ENCODE measurements at regions not wholly inside any gene's neighbourhood (a gene's known extent, or its start where the extent isn't known, plus 50 kb on each side); places are given as distances from the start of the nearest gene placed in this dataset.

DNA sequence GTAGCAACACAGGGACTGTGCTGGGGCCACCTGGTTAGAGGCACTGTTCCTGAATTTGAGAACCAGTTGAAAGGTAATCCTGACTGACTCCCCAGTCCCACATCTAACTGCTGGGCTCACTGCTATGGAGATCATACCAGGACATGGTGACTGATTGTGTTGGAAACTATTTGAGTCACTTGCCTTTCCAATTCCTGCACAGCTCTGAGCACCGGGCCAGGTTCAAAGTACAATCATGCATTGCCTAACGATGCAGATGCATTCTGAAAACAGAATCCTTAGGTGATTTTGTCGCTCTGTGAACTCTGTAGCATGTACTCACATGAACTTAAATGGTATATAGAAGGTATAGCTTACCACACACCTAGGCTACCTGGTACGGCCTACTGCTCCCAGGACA, 215.3 kb downstream of the BMP7 start:
- intact Hi-C loops (cut with DNase I), result no loop called here
- TF ChIP-seq, protein P1, sequence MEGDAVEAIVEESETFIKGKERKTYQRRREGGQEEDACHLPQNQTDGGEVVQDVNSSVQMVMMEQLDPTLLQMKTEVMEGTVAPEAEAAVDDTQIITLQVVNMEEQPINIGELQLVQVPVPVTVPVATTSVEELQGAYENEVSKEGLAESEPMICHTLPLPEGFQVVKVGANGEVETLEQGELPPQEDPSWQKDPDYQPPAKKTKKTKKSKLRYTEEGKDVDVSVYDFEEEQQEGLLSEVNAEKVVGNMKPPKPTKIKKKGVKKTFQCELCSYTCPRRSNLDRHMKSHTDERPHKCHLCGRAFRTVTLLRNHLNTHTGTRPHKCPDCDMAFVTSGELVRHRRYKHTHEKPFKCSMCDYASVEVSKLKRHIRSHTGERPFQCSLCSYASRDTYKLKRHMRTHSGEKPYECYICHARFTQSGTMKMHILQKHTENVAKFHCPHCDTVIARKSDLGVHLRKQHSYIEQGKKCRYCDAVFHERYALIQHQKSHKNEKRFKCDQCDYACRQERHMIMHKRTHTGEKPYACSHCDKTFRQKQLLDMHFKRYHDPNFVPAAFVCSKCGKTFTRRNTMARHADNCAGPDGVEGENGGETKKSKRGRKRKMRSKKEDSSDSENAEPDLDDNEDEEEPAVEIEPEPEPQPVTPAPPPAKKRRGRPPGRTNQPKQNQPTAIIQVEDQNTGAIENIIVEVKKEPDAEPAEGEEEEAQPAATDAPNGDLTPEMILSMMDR (IDR thresholded peaks at IDR 0.05; ENCODE audit: borderline replicate concordance, extremely low read depth, insufficient read depth), result no peak
- no peak for DNase-seq

DNA sequence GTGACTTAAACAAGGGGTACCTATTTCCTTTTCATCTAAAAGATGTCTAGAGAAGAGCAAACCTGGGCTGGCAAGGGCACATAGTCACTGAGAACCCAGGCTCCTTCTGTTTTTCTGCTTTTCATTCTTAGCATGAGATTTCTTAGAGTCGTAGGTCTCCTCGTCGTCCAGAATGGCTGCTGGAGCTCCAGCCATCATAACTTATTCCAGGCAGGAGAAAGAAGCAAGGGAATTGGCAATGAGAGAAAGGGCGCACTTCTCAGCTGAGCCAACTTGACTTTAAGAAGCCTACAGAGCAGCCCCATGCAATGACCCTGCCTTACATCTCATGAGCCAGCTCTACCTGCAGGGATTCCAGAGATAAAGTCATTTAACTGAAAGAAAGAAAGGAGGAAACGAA, 213.4 kb downstream of the BMP7 start:
- FAIRE-seq, result no peak
- intact Hi-C loops (cut with DNase I), result no loop called here
- H3K36me3 ChIP-seq (ENCODE audit: control insufficient read depth in 2 of 3, insufficient read depth in 3 of 3, low read length in 3 of 3), result no peaks in the 10 kb centered on the region
- H3K4me1 ChIP-seq (ENCODE audit: control insufficient read depth in 2 of 3, insufficient read depth in 2 of 3, low read depth in 1 of 3, low read length in 3 of 3), result no peaks in the 10 kb centered on the region
- no peak overlapping the region for H3K9ac ChIP-seq (ENCODE audit: low read length in 3 of 3)
- no peaks in the 10 kb centered on the region for H3K27me3 ChIP-seq (ENCODE audit: control insufficient read depth, insufficient read depth, low read length)
- H3K27ac ChIP-seq (ENCODE audit: low read depth in 2 of 2, low read length in 2 of 2), result no peak overlapping the region
- TF ChIP-seq, protein P1 (IDR thresholded peaks at IDR 0.05; ENCODE audit: borderline replicate concordance, extremely low read depth, insufficient read depth), result no peak
- H3K4me3 ChIP-seq (ENCODE audit: low read length in 3 of 3), result no peak overlapping the region
- no peak for DNase-seq
- H3K9me3 ChIP-seq (ENCODE audit: control insufficient read depth in 2 of 3, insufficient read depth in 1 of 3, low read length in 3 of 3), result peaks cover 0 to 4% (median 0%) of the 10 kb centered on the region in 3 donors

More for the DNA sequence above, 215.3 kb downstream of the BMP7 start:
- no peak overlapping the region for H3K27ac ChIP-seq (ENCODE audit: low read depth in 2 of 2, low read length in 2 of 2)
- H3K4me3 ChIP-seq (ENCODE audit: low read length in 3 of 3), result no peak overlapping the region
- H3K4me1 ChIP-seq (ENCODE audit: control insufficient read depth in 2 of 3, insufficient read depth in 2 of 3, low read depth in 1 of 3, low read length in 3 of 3), result no peaks in the 10 kb centered on the region
- FAIRE-seq, result no peak
- peaks cover 0 to 4% (median 0%) of the 10 kb centered on the region in 3 donors for H3K9me3 ChIP-seq (ENCODE audit: control insufficient read depth in 2 of 3, insufficient read depth in 1 of 3, low read length in 3 of 3)
- no peaks in the 10 kb centered on the region for H3K36me3 ChIP-seq (ENCODE audit: control insufficient read depth in 2 of 3, insufficient read depth in 3 of 3, low read length in 3 of 3)
- no peaks in the 10 kb centered on the region for H3K27me3 ChIP-seq (ENCODE audit: control insufficient read depth, insufficient read depth, low read length)
- no peak overlapping the region for H3K9ac ChIP-seq (ENCODE audit: low read length in 3 of 3)

DNA sequence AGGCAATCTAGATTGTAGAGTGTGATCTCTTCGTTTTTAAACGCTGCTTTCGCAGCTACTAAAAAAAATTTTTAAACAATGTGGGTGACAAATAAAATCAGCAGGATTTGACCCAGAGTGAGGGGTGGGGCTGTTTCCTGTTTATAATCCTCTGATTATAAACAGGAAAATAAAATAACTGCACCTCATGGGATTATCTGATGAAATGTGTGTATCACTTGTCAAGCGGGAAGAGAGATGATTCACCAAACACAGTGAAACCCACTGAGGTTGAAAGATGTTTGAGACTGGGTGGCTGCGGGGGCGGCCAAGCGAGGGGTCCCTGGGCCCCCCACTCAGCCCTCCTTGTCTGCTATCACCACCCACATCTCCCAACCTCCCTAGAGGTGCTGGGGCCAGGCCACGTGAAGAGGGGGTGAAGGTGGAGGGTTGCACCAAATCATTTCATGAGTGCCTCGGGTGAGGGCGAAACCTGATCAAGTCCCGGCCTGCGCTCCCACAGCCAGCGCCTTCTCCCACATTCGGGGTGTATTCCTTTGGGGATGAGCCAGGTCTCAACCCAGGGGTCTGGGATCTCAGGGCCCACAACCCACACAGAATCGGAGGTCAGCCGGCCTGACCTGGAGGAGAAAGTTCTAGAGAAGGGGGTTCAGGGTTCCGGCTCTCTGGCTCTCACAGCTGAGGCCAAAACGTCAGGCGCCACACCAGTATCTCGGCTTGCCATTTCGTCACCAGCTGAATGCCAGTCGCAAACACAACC, 212.5 kb downstream of the BMP7 start:
- H3K36me3 ChIP-seq (ENCODE audit: control insufficient read depth in 2 of 3, insufficient read depth in 3 of 3, low read length in 3 of 3), result no peaks in the 10 kb centered on the region
- no peak overlapping the region for H3K4me3 ChIP-seq (ENCODE audit: low read length in 3 of 3)
- H3K9me3 ChIP-seq (ENCODE audit: control insufficient read depth in 2 of 3, insufficient read depth in 1 of 3, low read length in 3 of 3), result peaks cover 0 to 4% (median 0%) of the 10 kb centered on the region in 3 donors
- no peak overlapping the region for H3K9ac ChIP-seq (ENCODE audit: low read length in 3 of 3)
- TF ChIP-seq, protein P1 (IDR thresholded peaks at IDR 0.05; ENCODE audit: borderline replicate concordance, extremely low read depth, insufficient read depth), result no peak
- intact Hi-C loops (cut with DNase I), result no loop called here
- no peak for DNase-seq
- H3K27ac ChIP-seq (ENCODE audit: low read depth in 2 of 2, low read length in 2 of 2), result no peak overlapping the region
- FAIRE-seq, result no peak
- H3K4me1 ChIP-seq (ENCODE audit: control insufficient read depth in 2 of 3, insufficient read depth in 2 of 3, low read depth in 1 of 3, low read length in 3 of 3), result no peaks in the 10 kb centered on the region
- H3K27me3 ChIP-seq (ENCODE audit: control insufficient read depth, insufficient read depth, low read length), result no peaks in the 10 kb centered on the region

Measured in kidney (tissue), 13 donors.